ENCODE measurements at regions not wholly inside any gene's neighbourhood (a gene's known extent, or its start where the extent isn't known, plus 50 kb on each side); places are given as distances from the start of the nearest gene placed in this dataset.
A peak's percentile ranks its signal among the peaks of the same experiment; 100 is the strongest.

- TF ChIP-seq CTCF (IDR thresholded peaks at IDR 0.05; ENCODE audit: unreplicated experiment), result no peak
- Mint-ChIP-seq H3K27me3 (peaks cover 15% of the 10 kb centered on the region), H3K9me3 (ENCODE audit: low read depth) (no peaks in the 10 kb centered on the region), H3K36me3 (ENCODE audit: insufficient read depth) (no peaks in the 10 kb centered on the region), H3K4me3 (ENCODE audit: low read depth) (no peak overlapping the region), H3K4me1 (ENCODE audit: low read depth) (peaks cover 10% of the 10 kb centered on the region), H3K27ac (no peak overlapping the region)
- no peak for DNase-seq (ENCODE audit: low spot score, unreplicated experiment)
Observed at GRCh38 chr17:14933676-14934075, 331.4 kb downstream of the PMP22 start.

GRCh38 chr17:14926526-14927122 is 338.5 kb downstream of the PMP22 start:
- Mint-ChIP-seq H3K27ac (no peak overlapping the region), H3K4me3 (ENCODE audit: low read depth) (no peak overlapping the region), H3K36me3 (ENCODE audit: insufficient read depth) (peaks cover 4% of the 10 kb centered on the region), H3K4me1 (ENCODE audit: low read depth) (peaks cover 11% of the 10 kb centered on the region), H3K27me3 (peaks cover 9% of the 10 kb centered on the region), H3K9me3 (ENCODE audit: low read depth) (peaks cover 8% of the 10 kb centered on the region)
- DNase-seq (ENCODE audit: low spot score, unreplicated experiment), result peak; percentile 39
- TF ChIP-seq CTCF (IDR thresholded peaks at IDR 0.05; ENCODE audit: unreplicated experiment), result peak; percentile 90

- Mint-ChIP-seq H3K4me3 (ENCODE audit: low read depth) (no peak overlapping the region), H3K4me1 (ENCODE audit: low read depth) (peaks cover 8% of the 10 kb centered on the region), H3K9me3 (ENCODE audit: low read depth) (peaks cover 8% of the 10 kb centered on the region), H3K27me3 (peaks cover 9% of the 10 kb centered on the region), H3K36me3 (ENCODE audit: insufficient read depth) (peaks cover 4% of the 10 kb centered on the region), H3K27ac (no peak overlapping the region)
- DNase-seq (ENCODE audit: low spot score, unreplicated experiment), result no peak
- no peak for TF ChIP-seq CTCF (IDR thresholded peaks at IDR 0.05; ENCODE audit: unreplicated experiment)
Observed at GRCh38 chr17:14926073-14926472, 339.1 kb downstream of the PMP22 start.

GRCh38 chr17:14925498-14925897 is 339.6 kb downstream of the PMP22 start:
- Mint-ChIP-seq H3K27me3 (peaks cover 9% of the 10 kb centered on the region), H3K4me1 (ENCODE audit: low read depth) (peaks cover 6% of the 10 kb centered on the region), H3K36me3 (ENCODE audit: insufficient read depth) (peaks cover 4% of the 10 kb centered on the region), H3K9me3 (ENCODE audit: low read depth) (peaks cover 8% of the 10 kb centered on the region), H3K27ac (no peak overlapping the region), H3K4me3 (ENCODE audit: low read depth) (no peak overlapping the region)
- no peak for DNase-seq (ENCODE audit: low spot score, unreplicated experiment)
- no peak for TF ChIP-seq CTCF (IDR thresholded peaks at IDR 0.05; ENCODE audit: unreplicated experiment)

GRCh38 chr17:14923981-14924380 is 341.1 kb downstream of the PMP22 start:
- Mint-ChIP-seq H3K36me3 (ENCODE audit: insufficient read depth) (peaks cover 4% of the 10 kb centered on the region), H3K27ac (no peak overlapping the region), H3K4me3 (ENCODE audit: low read depth) (no peak overlapping the region), H3K9me3 (ENCODE audit: low read depth) (peaks cover 8% of the 10 kb centered on the region), H3K4me1 (ENCODE audit: low read depth) (peaks cover 6% of the 10 kb centered on the region), H3K27me3 (peaks cover 5% of the 10 kb centered on the region)
- no peak for TF ChIP-seq CTCF (IDR thresholded peaks at IDR 0.05; ENCODE audit: unreplicated experiment)
- DNase-seq (ENCODE audit: low spot score, unreplicated experiment), result no peak
